GM12891 (cell line): ENCODE measurements at regions not wholly inside any gene's neighbourhood (a gene's known extent, or its start where the extent isn't known, plus 50 kb on each side); places are given as distances from the start of the nearest gene placed in this dataset.

ENCODE experiments used
- PAX5 ChIP-seq: IDR thresholded peaks from 2 replicates; pipeline ENCODE4 v1.6.1; 2011; ENCODE audit warnings: low read length, moderate library complexity, mild to moderate bottlenecking; ENCODE audit not compliant: insufficient read depth, severe bottlenecking
- POLR2A ChIP-seq: IDR thresholded peaks from 2 replicates; pipeline ENCODE4 v1.6.1; 2011; ENCODE audit warnings: low read depth, low read length, control low read depth
- TAF1 ChIP-seq: IDR thresholded peaks from 2 replicates; pipeline ENCODE4 v1.6.1; 2011; ENCODE audit warnings: low read depth, low read length, control low read depth

DNA sequence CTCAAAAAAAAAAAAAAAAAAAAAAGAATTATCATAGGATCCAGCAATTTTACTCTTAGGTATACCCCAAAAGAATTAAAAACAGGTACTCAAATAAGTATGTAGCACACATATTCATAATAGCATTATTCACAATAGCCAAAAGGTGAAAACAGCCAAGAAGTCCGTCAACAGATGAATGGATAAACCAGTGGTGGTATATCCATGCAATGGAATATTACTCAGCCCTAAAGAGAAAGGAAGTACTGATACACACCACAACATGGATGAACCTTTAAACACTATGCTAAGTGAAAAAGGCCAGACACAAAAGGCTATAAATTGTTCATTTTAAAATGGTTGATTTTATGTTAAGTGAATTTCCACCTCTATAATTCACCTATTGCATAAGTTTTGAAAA is 804.8 kb upstream of the AUTS2 start:
- TF ChIP-seq PAX5: no peak
- TF ChIP-seq POLR2A: no peak
- TF ChIP-seq TAF1: no peak
